ENCODE measurements at regions not wholly inside any gene's neighbourhood (a gene's known extent, or its start where the extent isn't known, plus 50 kb on each side); places are given as distances from the start of the nearest gene placed in this dataset.

- no peaks in the 10 kb centered on the region for H3K79me1 ChIP-seq (ENCODE audit: low read depth in 1 of 2, low read length in 2 of 2)
- H4K91ac ChIP-seq (ENCODE audit: insufficient read depth, low read depth, low read length), result no peak overlapping the region
- no peak overlapping the region for H2BK20ac ChIP-seq (ENCODE audit: low read depth, low read length)
- CTCF ChIA-PET, result no interaction called here
- no peak overlapping the region for H2BK15ac ChIP-seq (ENCODE audit: low read depth, low read length)
- no peak overlapping the region for H3K18ac ChIP-seq (ENCODE audit: low read depth, low read length)
- WGBS, 2 experiments (ENCODE audit: extremely low coverage in 2 of 2, insufficient read length in 1 of 2), result no CpG with 5 or more reads among the region's 6 CpGs
- H3K36me3 ChIP-seq (ENCODE audit: control insufficient read depth, insufficient read depth, low read length), result peaks cover 15% of the 10 kb centered on the region
- no peak overlapping the region for H3K4me3 ChIP-seq (ENCODE audit: insufficient read depth, low read depth, low read length)
- no peak overlapping the region for H3K56ac ChIP-seq (ENCODE audit: extremely low read depth, insufficient read depth, low read length)
- H4K20me1 ChIP-seq (ENCODE audit: insufficient read depth, low read length), result no peaks in the 10 kb centered on the region
- H3K23ac ChIP-seq (ENCODE audit: low read depth, low read length), result no peak overlapping the region
- no peaks in the 10 kb centered on the region for H3K9me1 ChIP-seq (ENCODE audit: insufficient read depth, low read length)
- POLR2A ChIA-PET (ENCODE audit: unreplicated experiment), result no interaction called here
- H3K27me3 ChIP-seq (ENCODE audit: control insufficient read depth, insufficient read depth, low read length), result no peaks in the 10 kb centered on the region
- no peak overlapping the region for H4K8ac ChIP-seq (ENCODE audit: low read depth in 2 of 2, low read length in 2 of 2)
- intact Hi-C loops (cut with micrococcal nuclease) (no loop called here), dilution Hi-C loops (cut with HindIII; ENCODE audit: low sequenced_read_pairs, unreplicated experiment) (loop anchor here (25.0 kb wide), 1 partner anchor 188 kb away; no protein-coding TSS in a partner anchor), in situ Hi-C loops (cut with MboI; ENCODE audit: low sequenced_read_pairs) (loop anchor here (5.0 kb wide), 1 partner anchor 198 kb away; no protein-coding TSS in a partner anchor)
- H3K14ac ChIP-seq (replicated peaks; ENCODE audit: low read depth, low read length), result no peak overlapping the region
- H3K9me3 ChIP-seq (ENCODE audit: control insufficient read depth, insufficient read depth, low read length), result no peaks in the 10 kb centered on the region
- no peak overlapping the region for H3K27ac ChIP-seq (ENCODE audit: insufficient read depth, low read length)
- no peak overlapping the region for H2AK9ac ChIP-seq (replicated peaks; ENCODE audit: low read depth, low read length, poor library complexity)
- DNase-seq (no peak), ATAC-seq (ENCODE audit: low read depth) (no peak)
- H2BK5ac ChIP-seq (ENCODE audit: low read depth, low read length, poor library complexity, severe bottlenecking), result no peak overlapping the region
- no peak overlapping the region for H3K4me2 ChIP-seq (ENCODE audit: low read depth, low read length)
- no peak overlapping the region for H2AK5ac ChIP-seq (ENCODE audit: low read depth, low read length)
- H2BK120ac ChIP-seq (ENCODE audit: low read depth, low read length), result no peak overlapping the region
- H3K4me1 ChIP-seq (ENCODE audit: control insufficient read depth, insufficient read depth, low read length), result no peaks in the 10 kb centered on the region
- H3K9ac ChIP-seq (ENCODE audit: low read depth, low read length), result no peak overlapping the region
- no peak overlapping the region for H4K5ac ChIP-seq (ENCODE audit: low read depth, low read length)
- TF ChIP-seq RFX5 (IDR thresholded peaks at IDR 0.05; ENCODE audit: low read depth, low read length), result no peak
- no peak for TF ChIP-seq MAFK (IDR thresholded peaks at IDR 0.05; ENCODE audit: low read depth, low read length)
- TF ChIP-seq MAZ (IDR thresholded peaks at IDR 0.05; ENCODE audit: borderline replicate concordance, low read depth, low read length), result no peak
- TF ChIP-seq, protein P1, sequence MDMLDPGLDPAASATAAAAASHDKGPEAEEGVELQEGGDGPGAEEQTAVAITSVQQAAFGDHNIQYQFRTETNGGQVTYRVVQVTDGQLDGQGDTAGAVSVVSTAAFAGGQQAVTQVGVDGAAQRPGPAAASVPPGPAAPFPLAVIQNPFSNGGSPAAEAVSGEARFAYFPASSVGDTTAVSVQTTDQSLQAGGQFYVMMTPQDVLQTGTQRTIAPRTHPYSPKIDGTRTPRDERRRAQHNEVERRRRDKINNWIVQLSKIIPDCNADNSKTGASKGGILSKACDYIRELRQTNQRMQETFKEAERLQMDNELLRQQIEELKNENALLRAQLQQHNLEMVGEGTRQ (IDR thresholded peaks at IDR 0.05; ENCODE audit: low read depth, low read length), result no peak
- TF ChIP-seq NFE2L2 (IDR thresholded peaks at IDR 0.05; ENCODE audit: low read depth, low read length), result no peak
- no peak for TF ChIP-seq BHLHE40 (IDR thresholded peaks at IDR 0.05; ENCODE audit: low read depth, low read length)
- no peak for TF ChIP-seq SMC3 (IDR thresholded peaks at IDR 0.05; ENCODE audit: low read depth, low read length)
- TF ChIP-seq, protein P2, sequence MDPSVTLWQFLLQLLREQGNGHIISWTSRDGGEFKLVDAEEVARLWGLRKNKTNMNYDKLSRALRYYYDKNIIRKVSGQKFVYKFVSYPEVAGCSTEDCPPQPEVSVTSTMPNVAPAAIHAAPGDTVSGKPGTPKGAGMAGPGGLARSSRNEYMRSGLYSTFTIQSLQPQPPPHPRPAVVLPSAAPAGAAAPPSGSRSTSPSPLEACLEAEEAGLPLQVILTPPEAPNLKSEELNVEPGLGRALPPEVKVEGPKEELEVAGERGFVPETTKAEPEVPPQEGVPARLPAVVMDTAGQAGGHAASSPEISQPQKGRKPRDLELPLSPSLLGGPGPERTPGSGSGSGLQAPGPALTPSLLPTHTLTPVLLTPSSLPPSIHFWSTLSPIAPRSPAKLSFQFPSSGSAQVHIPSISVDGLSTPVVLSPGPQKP (IDR thresholded peaks at IDR 0.05; ENCODE audit: borderline replicate concordance, low read depth, low read length), result no peak
- BruUV-seq (replicated peaks), result no TSS peak
- H3K4ac ChIP-seq (ENCODE audit: low read depth, low read length), result no peak overlapping the region
- H2AFZ ChIP-seq (replicated peaks; ENCODE audit: low read length, poor library complexity), result no peak overlapping the region
Measured at GRCh38 chr6:165899611-165900010, 236.6 kb upstream of the PDE10A start.
